IMR-90 (cell line): ENCODE measurements at regions not wholly inside any gene's neighbourhood (a gene's known extent, or its start where the extent isn't known, plus 50 kb on each side); places are given as distances from the start of the nearest gene placed in this dataset.

Experiments used
- BHLHE40 ChIP-seq: fragments of 150-350 bp; IDR thresholded peaks from 2 replicates; pipeline ENCODE4 v1.6.1; 2016; ENCODE audit warnings: mild to moderate bottlenecking, low read depth, low read length
- CEBPB ChIP-seq: IDR thresholded peaks from 2 replicates; pipeline ENCODE4 v1.6.1; 2012; ENCODE audit warnings: low read depth, low read length, improper control_type of control experiment
- MAZ ChIP-seq: IDR thresholded peaks from 2 replicates; pipeline ENCODE4 v1.6.1; 2012; ENCODE audit warnings: low read depth, mild to moderate bottlenecking, low read length, improper control_type of control experiment, moderate library complexity, borderline replicate concordance
- POLR2A ChIP-seq: IDR thresholded peaks from 2 replicates; pipeline ENCODE4 v1.6.1; 2012; ENCODE audit warnings: mild to moderate bottlenecking, low read depth, low read length
- RAD21 ChIP-seq: IDR thresholded peaks from 2 replicates; pipeline ENCODE4 v1.6.1; 2012; ENCODE audit warnings: low read length, improper control_type of control experiment
- SMC3 ChIP-seq: fragments of 150-350 bp; IDR thresholded peaks from 2 replicates; pipeline ENCODE4 v1.6.1; 2016; ENCODE audit warnings: low read depth, mild to moderate bottlenecking, antibody characterized with exemption, low read length, moderate library complexity
- TF ChIP-seq, protein P1 (sequence below): conservative IDR thresholded peaks from 2 replicates; pipeline ENCODE4 v1.5.1; 2012; ENCODE audit warnings: mild to moderate bottlenecking, low read depth, low read length, improper control_type of control experiment
- TF ChIP-seq, protein P2 (sequence below): fragments of 150-350 bp; IDR thresholded peaks from 2 replicates; pipeline ENCODE4 v1.6.1; 2016; ENCODE audit warnings: low read depth, mild to moderate bottlenecking, low read length, moderate library complexity, borderline replicate concordance

DNA sequence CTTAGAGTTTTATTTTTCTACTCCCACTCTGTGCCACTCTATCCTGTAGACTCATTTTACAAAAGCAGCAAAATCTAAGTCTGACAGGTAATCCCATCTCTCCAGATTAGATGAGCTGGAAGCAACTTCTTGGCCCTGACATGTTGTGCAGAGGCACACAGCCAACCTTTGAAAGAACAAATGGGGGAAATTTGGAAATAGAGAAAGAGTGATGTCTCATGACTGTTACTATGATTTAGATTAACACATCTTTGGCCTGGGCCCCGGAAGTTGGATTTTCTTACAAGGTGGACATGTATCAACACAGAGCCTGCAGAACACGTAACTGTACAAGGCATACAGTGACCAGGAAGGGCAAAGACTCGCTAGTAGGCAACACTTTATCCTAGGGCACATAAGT, 227.7 kb downstream of the MYLK4 start:
- TF ChIP-seq, protein P1, sequence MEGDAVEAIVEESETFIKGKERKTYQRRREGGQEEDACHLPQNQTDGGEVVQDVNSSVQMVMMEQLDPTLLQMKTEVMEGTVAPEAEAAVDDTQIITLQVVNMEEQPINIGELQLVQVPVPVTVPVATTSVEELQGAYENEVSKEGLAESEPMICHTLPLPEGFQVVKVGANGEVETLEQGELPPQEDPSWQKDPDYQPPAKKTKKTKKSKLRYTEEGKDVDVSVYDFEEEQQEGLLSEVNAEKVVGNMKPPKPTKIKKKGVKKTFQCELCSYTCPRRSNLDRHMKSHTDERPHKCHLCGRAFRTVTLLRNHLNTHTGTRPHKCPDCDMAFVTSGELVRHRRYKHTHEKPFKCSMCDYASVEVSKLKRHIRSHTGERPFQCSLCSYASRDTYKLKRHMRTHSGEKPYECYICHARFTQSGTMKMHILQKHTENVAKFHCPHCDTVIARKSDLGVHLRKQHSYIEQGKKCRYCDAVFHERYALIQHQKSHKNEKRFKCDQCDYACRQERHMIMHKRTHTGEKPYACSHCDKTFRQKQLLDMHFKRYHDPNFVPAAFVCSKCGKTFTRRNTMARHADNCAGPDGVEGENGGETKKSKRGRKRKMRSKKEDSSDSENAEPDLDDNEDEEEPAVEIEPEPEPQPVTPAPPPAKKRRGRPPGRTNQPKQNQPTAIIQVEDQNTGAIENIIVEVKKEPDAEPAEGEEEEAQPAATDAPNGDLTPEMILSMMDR, result no peak
- TF ChIP-seq SMC3, result no peak
- TF ChIP-seq CEBPB, result no peak
- no peak for TF ChIP-seq POLR2A
- TF ChIP-seq MAZ, result no peak
- TF ChIP-seq, protein P2, sequence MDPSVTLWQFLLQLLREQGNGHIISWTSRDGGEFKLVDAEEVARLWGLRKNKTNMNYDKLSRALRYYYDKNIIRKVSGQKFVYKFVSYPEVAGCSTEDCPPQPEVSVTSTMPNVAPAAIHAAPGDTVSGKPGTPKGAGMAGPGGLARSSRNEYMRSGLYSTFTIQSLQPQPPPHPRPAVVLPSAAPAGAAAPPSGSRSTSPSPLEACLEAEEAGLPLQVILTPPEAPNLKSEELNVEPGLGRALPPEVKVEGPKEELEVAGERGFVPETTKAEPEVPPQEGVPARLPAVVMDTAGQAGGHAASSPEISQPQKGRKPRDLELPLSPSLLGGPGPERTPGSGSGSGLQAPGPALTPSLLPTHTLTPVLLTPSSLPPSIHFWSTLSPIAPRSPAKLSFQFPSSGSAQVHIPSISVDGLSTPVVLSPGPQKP, result no peak
- no peak for TF ChIP-seq BHLHE40
- TF ChIP-seq RAD21, result no peak
